ENCODE measurements at regions not wholly inside any gene's neighbourhood (a gene's known extent, or its start where the extent isn't known, plus 50 kb on each side); places are given as distances from the start of the nearest gene placed in this dataset.

DNA sequence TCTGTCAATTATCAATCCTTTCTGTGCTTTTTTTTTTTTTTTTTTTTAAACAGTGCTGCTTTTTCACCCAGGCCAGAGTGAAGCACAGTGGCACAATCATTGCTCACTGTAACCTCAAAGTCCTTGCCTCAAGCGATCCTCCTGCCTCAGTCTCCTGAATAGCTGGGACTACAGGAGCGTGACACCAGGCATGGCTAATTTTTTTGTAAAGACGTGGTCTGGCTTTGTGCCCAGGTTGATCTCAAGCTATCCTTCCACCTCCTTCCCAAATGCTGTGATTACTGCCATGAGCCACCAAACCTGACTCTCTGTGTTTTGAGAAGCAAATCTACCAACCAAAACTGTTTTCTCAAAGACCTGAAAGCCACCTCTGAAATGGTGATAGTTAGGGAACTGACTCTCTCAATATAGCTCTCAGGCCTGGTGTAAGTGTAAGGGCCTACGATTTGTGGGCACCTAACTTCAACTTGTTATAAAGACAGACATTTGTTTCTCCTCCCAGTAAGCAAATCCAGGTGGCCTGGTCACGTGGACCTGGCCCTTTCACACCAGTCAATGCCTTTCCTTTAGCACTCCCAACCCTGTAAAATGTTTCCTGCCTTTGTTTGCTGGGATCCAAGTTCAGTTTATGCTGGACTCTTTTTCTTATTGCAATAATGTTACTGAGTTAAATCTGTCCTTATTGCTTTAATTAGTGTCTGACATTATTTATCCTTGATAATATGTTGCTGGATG lies 2015.9 kb downstream of the PCDH7 start:
- DNase-seq: no peak
- 83% methylated on average over 4 of the region's 5 CpGs for WGBS (ENCODE audit: insufficient coverage)
- POLR2A ChIA-PET: no interaction called here
- Histone ChIP-seq H3K4me3 (ENCODE audit: control insufficient read depth in 1 of 7, extremely low read depth in 1 of 7, insufficient read depth in 4 of 7, low read depth in 2 of 7, low read length in 6 of 7) (no peak overlapping the region), H3K27me3 (replicated peaks in 2 of 5; ENCODE audit: control insufficient read depth in 4 of 5, insufficient read depth in 5 of 5, low read length in 4 of 5) (no peaks in the 10 kb centered on the region), H3K9me3 (ENCODE audit: control extremely low read depth in 1 of 5, control insufficient read depth in 4 of 5, insufficient read depth in 2 of 5, low read depth in 1 of 5, low read length in 4 of 5) (no peaks in the 10 kb centered on the region), H3K4me1 (ENCODE audit: control extremely low read depth in 1 of 4, control insufficient read depth in 4 of 4, insufficient read depth in 4 of 4, low read length in 3 of 4) (no peaks in the 10 kb centered on the region), H3K27ac (ENCODE audit: insufficient read depth in 1 of 2, low read depth in 1 of 2, low read length in 2 of 2, poor library complexity in 1 of 2, severe bottlenecking in 2 of 2) (no peak overlapping the region), H3K36me3 (ENCODE audit: control insufficient read depth in 4 of 4, insufficient read depth in 4 of 4, low read length in 3 of 4) (no peaks in the 10 kb centered on the region)
- CTCF ChIA-PET: no interaction called here

DNA sequence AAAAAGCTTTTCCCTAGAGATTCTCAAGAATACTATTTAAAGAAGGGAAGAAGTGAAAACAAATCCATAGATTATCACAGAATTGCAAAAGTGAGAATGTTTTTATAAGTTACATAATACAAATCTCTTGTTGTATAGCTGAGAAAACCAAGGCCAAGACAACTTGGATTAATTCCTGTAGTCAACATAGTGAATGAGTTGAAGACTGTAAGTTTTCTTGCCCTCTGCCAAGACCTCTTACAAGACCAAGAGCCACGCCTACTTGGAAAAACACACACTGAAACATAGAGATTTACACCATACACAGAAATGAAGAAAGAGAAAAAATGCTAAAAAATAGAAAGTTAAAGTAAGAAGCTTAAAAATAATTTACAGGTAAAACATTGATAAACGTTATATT lies 2024.0 kb downstream of the PCDH7 start:
- Histone ChIP-seq H3K9me3 (ENCODE audit: control extremely low read depth in 1 of 5, control insufficient read depth in 4 of 5, insufficient read depth in 2 of 5, low read depth in 1 of 5, low read length in 4 of 5) (no peaks in the 10 kb centered on the region), H3K36me3 (ENCODE audit: control insufficient read depth in 4 of 4, insufficient read depth in 4 of 4, low read length in 3 of 4) (no peaks in the 10 kb centered on the region), H3K4me3 (ENCODE audit: control insufficient read depth in 1 of 7, extremely low read depth in 1 of 7, insufficient read depth in 4 of 7, low read depth in 2 of 7, low read length in 6 of 7) (no peak overlapping the region), H3K27ac (ENCODE audit: insufficient read depth in 1 of 2, low read depth in 1 of 2, low read length in 2 of 2, poor library complexity in 1 of 2, severe bottlenecking in 2 of 2) (no peak overlapping the region), H3K27me3 (replicated peaks in 2 of 5; ENCODE audit: control insufficient read depth in 4 of 5, insufficient read depth in 5 of 5, low read length in 4 of 5) (no peaks in the 10 kb centered on the region), H3K4me1 (ENCODE audit: control extremely low read depth in 1 of 4, control insufficient read depth in 4 of 4, insufficient read depth in 4 of 4, low read length in 3 of 4) (no peaks in the 10 kb centered on the region)
- DNase-seq: no peak
- WGBS (ENCODE audit: insufficient coverage): no CpG with 5 or more reads among the region's 2 CpGs
- POLR2A ChIA-PET: no interaction called here
- CTCF ChIA-PET: no interaction called here

DNA sequence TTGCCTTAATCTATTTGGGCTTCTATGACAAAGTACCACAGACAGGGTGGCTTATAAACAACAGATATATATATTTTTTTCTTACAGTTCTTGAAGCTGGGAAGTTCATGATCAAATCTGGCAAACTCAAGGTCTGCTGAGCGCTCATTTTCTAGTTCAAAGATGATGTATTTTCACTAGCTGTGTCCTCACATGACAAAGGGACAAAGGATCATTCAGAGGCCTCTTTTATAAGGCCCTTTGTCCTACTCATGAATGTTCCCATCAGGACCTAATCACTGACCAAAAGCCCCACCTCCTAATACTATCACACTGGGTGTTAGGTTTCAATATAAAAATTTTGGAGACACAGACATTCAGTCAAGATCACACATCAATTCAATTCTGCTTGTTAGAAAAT lies 2025.2 kb downstream of the PCDH7 start:
- POLR2A ChIA-PET: no interaction called here
- CTCF ChIA-PET: no interaction called here
- H3K27ac ChIP-seq (ENCODE audit: insufficient read depth in 1 of 2, low read depth in 1 of 2, low read length in 2 of 2, poor library complexity in 1 of 2, severe bottlenecking in 2 of 2): no peak overlapping the region
- H3K36me3 ChIP-seq (ENCODE audit: control insufficient read depth in 4 of 4, insufficient read depth in 4 of 4, low read length in 3 of 4): no peaks in the 10 kb centered on the region
- H3K4me3 ChIP-seq (ENCODE audit: control insufficient read depth in 1 of 7, extremely low read depth in 1 of 7, insufficient read depth in 4 of 7, low read depth in 2 of 7, low read length in 6 of 7): no peak overlapping the region
- H3K27me3 ChIP-seq (replicated peaks in 2 of 5; ENCODE audit: control insufficient read depth in 4 of 5, insufficient read depth in 5 of 5, low read length in 4 of 5): no peaks in the 10 kb centered on the region
- DNase-seq: no peak
- no peaks in the 10 kb centered on the region for H3K4me1 ChIP-seq (ENCODE audit: control extremely low read depth in 1 of 4, control insufficient read depth in 4 of 4, insufficient read depth in 4 of 4, low read length in 3 of 4)
- WGBS (ENCODE audit: insufficient coverage): no CpG with 5 or more reads among the region's 1 CpG
- H3K9me3 ChIP-seq (ENCODE audit: control extremely low read depth in 1 of 5, control insufficient read depth in 4 of 5, insufficient read depth in 2 of 5, low read depth in 1 of 5, low read length in 4 of 5): no peaks in the 10 kb centered on the region

DNA sequence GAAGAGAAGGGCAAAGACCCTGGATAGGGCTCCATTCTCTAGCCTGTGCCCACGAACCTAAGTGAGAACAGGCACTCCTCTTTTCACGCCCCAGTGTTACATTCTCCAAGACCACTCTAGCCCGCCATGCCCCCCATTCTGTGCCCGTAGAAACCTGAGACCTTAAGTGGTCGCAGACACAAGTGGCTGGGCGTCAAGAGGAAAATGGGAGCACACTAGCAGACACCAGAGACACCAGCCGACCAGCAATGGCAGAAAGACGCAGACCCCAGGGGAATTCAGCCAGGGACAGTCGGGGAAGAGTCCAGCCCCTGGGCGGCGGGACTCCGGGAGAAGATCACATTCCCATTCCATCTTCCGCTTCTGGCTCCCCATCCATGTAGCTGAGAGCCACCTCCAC lies 2027.9 kb downstream of the PCDH7 start:
- 100% methylated on average over 9 of the region's 13 CpGs for WGBS (ENCODE audit: insufficient coverage)
- H3K4me3 ChIP-seq (ENCODE audit: control insufficient read depth in 1 of 7, extremely low read depth in 1 of 7, insufficient read depth in 4 of 7, low read depth in 2 of 7, low read length in 6 of 7): no peak overlapping the region
- ChIA-PET CTCF (no interaction called here), POLR2A (no interaction called here)
- DNase-seq: no peak
- H3K9me3 ChIP-seq (ENCODE audit: control extremely low read depth in 1 of 5, control insufficient read depth in 4 of 5, insufficient read depth in 2 of 5, low read depth in 1 of 5, low read length in 4 of 5): no peaks in the 10 kb centered on the region
- no peaks in the 10 kb centered on the region for H3K27me3 ChIP-seq (replicated peaks in 2 of 5; ENCODE audit: control insufficient read depth in 4 of 5, insufficient read depth in 5 of 5, low read length in 4 of 5)
- H3K27ac ChIP-seq (ENCODE audit: insufficient read depth in 1 of 2, low read depth in 1 of 2, low read length in 2 of 2, poor library complexity in 1 of 2, severe bottlenecking in 2 of 2): no peak overlapping the region
- no peaks in the 10 kb centered on the region for H3K4me1 ChIP-seq (ENCODE audit: control extremely low read depth in 1 of 4, control insufficient read depth in 4 of 4, insufficient read depth in 4 of 4, low read length in 3 of 4)
- no peaks in the 10 kb centered on the region for H3K36me3 ChIP-seq (ENCODE audit: control insufficient read depth in 4 of 4, insufficient read depth in 4 of 4, low read length in 3 of 4)

GRCh38 chr4:32748498-32748897 lies 2028.3 kb downstream of the PCDH7 start:
- ChIA-PET POLR2A (no interaction called here), CTCF (no interaction called here)
- H3K27ac ChIP-seq (ENCODE audit: insufficient read depth in 1 of 2, low read depth in 1 of 2, low read length in 2 of 2, poor library complexity in 1 of 2, severe bottlenecking in 2 of 2): no peak overlapping the region
- H3K4me3 ChIP-seq (ENCODE audit: control insufficient read depth in 1 of 7, extremely low read depth in 1 of 7, insufficient read depth in 4 of 7, low read depth in 2 of 7, low read length in 6 of 7): no peak overlapping the region
- DNase-seq: no peak
- H3K4me1 ChIP-seq (ENCODE audit: control extremely low read depth in 1 of 4, control insufficient read depth in 4 of 4, insufficient read depth in 4 of 4, low read length in 3 of 4): no peaks in the 10 kb centered on the region
- H3K27me3 ChIP-seq (replicated peaks in 2 of 5; ENCODE audit: control insufficient read depth in 4 of 5, insufficient read depth in 5 of 5, low read length in 4 of 5): no peaks in the 10 kb centered on the region
- WGBS (ENCODE audit: insufficient coverage): 91% methylated on average over 7 of the region's 9 CpGs
- no peaks in the 10 kb centered on the region for H3K9me3 ChIP-seq (ENCODE audit: control extremely low read depth in 1 of 5, control insufficient read depth in 4 of 5, insufficient read depth in 2 of 5, low read depth in 1 of 5, low read length in 4 of 5)
- no peaks in the 10 kb centered on the region for H3K36me3 ChIP-seq (ENCODE audit: control insufficient read depth in 4 of 4, insufficient read depth in 4 of 4, low read length in 3 of 4)

DNA sequence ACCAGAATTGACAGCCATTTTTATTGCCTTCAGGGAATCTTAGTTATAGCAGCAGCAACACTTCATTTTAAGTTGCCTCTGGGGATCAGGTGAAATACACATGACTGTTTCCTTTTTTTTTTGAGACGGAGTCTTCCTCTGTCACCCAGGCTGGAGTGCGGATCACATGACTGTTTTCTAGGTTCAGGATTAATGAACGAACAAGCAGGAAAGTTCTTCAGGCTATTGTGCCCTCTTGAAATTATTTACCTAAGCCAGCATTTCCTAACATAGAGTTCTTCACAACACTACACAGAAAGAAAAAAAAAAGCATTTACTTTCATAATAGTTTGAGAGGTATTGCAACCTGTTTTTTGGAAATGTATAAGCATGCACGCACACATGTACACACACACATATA lies 2032.8 kb downstream of the PCDH7 start:
- no peaks in the 10 kb centered on the region for H3K36me3 ChIP-seq (ENCODE audit: control insufficient read depth in 4 of 4, insufficient read depth in 4 of 4, low read length in 3 of 4)
- no peak overlapping the region for H3K4me3 ChIP-seq (ENCODE audit: control insufficient read depth in 1 of 7, extremely low read depth in 1 of 7, insufficient read depth in 4 of 7, low read depth in 2 of 7, low read length in 6 of 7)
- ChIA-PET POLR2A (no interaction called here), CTCF (no interaction called here)
- no peaks in the 10 kb centered on the region for H3K4me1 ChIP-seq (ENCODE audit: control extremely low read depth in 1 of 4, control insufficient read depth in 4 of 4, insufficient read depth in 4 of 4, low read length in 3 of 4)
- H3K9me3 ChIP-seq (ENCODE audit: control extremely low read depth in 1 of 5, control insufficient read depth in 4 of 5, insufficient read depth in 2 of 5, low read depth in 1 of 5, low read length in 4 of 5): peaks cover 0 to 1% (median 0%) of the 10 kb centered on the region in 5 experiments
- no CpG with 5 or more reads among the region's 4 CpGs for WGBS (ENCODE audit: insufficient coverage)
- no peaks in the 10 kb centered on the region for H3K27me3 ChIP-seq (replicated peaks in 2 of 5; ENCODE audit: control insufficient read depth in 4 of 5, insufficient read depth in 5 of 5, low read length in 4 of 5)
- DNase-seq: no peak
- H3K27ac ChIP-seq (ENCODE audit: insufficient read depth in 1 of 2, low read depth in 1 of 2, low read length in 2 of 2, poor library complexity in 1 of 2, severe bottlenecking in 2 of 2): no peak overlapping the region

GRCh38 chr4:32768664-32769389 lies 2048.7 kb downstream of the PCDH7 start:
- H3K36me3 ChIP-seq (ENCODE audit: control insufficient read depth in 4 of 4, insufficient read depth in 4 of 4, low read length in 3 of 4): no peaks in the 10 kb centered on the region
- DNase-seq: no peak
- no CpG with 5 or more reads among the region's 2 CpGs for WGBS (ENCODE audit: insufficient coverage)
- ChIA-PET CTCF (no interaction called here), POLR2A (no interaction called here)
- H3K9me3 ChIP-seq (ENCODE audit: control extremely low read depth in 1 of 5, control insufficient read depth in 4 of 5, insufficient read depth in 2 of 5, low read depth in 1 of 5, low read length in 4 of 5): no peaks in the 10 kb centered on the region
- no peaks in the 10 kb centered on the region for H3K4me1 ChIP-seq (ENCODE audit: control extremely low read depth in 1 of 4, control insufficient read depth in 4 of 4, insufficient read depth in 4 of 4, low read length in 3 of 4)
- H3K27ac ChIP-seq (ENCODE audit: insufficient read depth in 1 of 2, low read depth in 1 of 2, low read length in 2 of 2, poor library complexity in 1 of 2, severe bottlenecking in 2 of 2): no peak overlapping the region
- no peaks in the 10 kb centered on the region for H3K27me3 ChIP-seq (replicated peaks in 2 of 5; ENCODE audit: control insufficient read depth in 4 of 5, insufficient read depth in 5 of 5, low read length in 4 of 5)
- H3K4me3 ChIP-seq (ENCODE audit: control insufficient read depth in 1 of 7, extremely low read depth in 1 of 7, insufficient read depth in 4 of 7, low read depth in 2 of 7, low read length in 6 of 7): no peak overlapping the region

All from common myeloid progenitor, CD34-positive (primary cell).